ENCODE measurements at regions not wholly inside any gene's neighbourhood (a gene's known extent, or its start where the extent isn't known, plus 50 kb on each side); places are given as distances from the start of the nearest gene placed in this dataset.

DNA sequence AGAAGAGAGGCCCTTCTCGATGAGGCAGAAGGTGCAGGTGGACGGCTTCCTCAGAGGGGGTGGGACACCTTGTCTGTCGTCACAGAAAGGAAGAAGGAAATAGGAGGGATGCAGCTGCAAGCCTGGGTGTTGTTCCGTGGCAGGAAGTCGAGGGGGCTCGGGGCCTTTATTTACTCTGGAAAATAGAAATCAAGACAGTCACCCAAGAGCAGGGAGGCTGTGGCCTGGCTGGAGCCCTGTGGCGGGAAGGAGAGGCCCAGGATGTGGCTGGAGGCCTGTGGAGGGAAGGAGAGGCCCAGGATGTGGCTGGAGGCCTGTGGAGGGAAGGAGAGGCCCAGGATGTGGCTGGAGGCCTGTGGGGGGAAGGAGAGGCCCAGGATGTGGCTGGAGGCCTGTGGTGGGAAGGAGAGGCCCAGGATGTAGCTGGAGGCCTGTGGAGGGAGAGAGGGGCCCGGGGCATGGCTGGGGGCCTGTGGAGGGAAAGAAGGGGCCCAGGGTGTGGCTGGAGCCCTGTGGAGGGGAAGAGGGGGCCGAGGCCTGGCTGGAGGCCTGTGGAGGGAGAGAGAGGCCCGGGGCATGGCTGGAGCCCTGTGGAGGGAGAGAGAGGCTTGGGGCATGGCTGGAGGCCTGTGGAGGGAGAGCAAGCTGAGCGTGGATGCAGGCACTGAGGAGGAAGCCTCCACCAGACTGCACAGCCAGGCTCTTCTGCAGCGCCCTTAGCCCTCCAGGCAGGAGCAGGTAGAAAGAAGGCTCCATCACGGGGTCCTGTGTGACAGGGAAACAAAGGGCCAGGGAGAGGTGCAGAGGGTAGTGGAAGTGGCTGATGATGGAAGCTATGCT lies 97.3 kb upstream of the SFMBT2 start:
- DNase-seq = no peak

DNA sequence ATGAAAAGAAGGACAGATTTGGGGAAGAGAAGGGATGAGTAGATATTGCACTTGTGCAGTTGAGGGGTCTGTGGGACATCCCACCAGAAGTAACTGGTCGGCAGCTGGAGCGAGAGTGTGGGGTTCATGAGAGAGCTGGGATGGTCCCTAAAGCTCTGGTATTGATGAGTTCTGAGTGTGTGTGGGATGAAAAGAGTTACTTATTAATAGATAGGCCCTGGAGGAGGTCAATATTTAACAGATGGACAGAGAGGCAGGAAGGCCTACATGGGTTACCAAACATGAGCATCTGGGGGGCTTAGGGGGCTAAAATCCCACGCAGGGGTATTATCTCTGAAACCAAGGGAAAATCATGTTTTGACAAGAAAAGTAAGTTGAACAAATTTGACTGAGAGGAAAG lies 95.7 kb upstream of the SFMBT2 start:
- DNase-seq = no peak

DNA sequence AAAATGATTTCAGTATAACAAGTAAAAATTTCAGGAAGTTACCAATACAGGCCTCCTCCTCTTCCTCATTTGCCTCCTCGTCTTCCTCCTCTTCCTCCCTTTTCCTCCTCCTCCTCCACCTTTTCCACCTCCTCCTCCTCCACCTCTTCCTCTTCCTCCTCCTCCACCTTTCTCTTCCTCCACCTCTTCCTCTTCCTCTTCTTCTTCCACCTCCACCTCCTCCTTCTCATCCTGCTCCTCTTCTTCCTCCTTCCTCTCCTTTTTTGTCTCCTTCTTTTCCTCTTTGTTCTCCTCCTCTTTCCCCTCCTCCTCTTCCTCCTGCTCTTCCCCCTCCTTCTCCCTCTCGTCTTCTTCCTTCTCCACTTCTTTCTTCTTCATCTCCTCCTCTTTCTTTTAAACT lies 94.4 kb upstream of the SFMBT2 start:
- DNase-seq = no peak

DNA sequence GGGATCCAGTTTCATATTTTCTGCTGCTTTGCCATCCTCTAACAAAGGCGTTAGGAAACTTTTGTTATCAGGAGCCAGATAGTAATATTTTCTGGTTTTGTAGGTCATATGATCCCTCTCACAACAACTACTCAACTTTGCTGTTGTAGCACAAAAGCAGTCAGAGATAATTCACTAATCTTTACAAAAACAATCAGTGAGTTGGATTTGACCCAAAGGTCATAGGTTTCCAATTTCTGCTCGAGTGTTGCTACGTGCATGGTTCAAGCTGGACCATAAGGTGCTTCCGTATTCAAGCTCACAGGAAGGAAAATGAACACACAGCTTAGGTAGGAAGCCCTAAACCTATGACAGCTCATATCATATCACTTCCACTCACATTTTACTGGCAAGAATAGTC lies 92.4 kb upstream of the SFMBT2 start:
- no peak for DNase-seq

DNA sequence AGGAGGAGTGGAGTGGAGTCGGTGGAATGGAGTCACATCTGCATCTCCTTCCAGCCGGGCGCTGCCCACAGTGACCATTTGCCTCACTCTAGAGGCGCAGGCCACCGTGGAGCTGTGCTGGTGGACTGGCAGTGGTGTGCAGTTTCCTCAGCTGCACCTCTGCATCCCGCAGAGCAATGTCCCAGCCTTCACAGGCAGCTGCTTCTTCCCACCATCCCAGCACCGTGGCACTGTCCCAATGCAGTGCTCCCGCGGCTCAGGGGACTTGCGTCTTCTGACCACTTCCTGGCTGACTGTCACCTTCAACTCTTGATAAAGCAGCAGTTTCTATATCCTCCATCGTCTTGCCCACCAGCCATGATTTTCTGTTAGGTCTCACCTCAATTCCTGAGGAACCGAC lies 90.3 kb upstream of the SFMBT2 start:
- no peak for DNase-seq

DNA sequence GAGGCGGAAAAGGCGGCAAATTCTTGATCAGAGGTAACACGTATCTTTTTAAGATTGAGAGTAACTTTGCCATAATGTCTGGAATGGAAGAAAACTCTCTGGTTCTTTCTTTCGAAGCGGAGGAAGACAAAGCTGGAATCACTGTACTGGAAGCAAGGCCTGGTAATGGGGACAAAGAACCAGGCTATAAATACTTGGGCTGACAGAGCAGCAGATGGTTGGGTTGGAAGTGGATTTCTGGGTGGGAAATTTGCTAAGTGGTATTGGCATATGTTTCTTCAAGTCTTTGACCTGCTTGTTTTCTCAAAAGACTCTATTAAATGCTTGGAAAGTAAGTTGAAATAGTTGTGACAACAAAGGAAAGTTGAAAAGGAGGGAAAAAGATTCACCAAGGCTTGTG lies 87.3 kb upstream of the SFMBT2 start:
- no peak for DNase-seq

DNA sequence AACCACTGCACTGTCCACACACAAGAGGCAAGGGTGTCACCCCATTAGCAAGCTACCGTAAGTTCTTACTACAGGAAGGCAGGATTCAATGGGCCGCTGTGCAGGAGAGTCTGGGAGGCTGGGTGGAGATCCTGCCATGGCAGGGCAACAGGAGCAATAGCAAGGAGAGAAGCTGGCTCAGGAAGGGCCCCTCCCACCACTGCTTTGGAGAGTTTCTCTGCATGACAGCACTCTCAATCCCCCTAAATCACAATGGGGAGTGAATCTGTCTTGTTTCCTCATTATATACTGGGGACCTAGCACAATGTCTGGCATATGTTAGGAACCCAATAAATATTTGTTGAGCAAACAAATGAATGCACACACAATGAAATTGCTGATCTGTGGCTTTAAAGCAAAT lies 83.2 kb upstream of the SFMBT2 start:
- DNase-seq = no peak

DNA sequence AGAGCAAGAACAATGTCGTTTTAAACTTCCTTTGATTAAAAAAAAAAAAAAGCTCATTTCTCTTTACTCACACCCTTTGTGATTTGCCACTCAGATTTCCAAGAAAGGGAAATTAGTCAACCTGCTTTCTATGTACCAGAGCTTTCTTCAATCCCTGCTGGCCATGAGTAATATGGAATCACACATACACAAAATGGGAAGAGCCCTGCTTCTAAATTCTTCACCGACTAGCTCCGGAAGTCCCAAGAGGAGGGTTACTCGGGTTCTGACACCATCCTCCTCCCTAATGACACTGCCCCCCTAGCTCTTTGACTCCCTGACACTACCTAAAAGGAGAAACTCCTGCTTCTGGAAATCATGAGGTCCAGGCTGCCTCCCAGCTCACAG lies 81.8 kb upstream of the SFMBT2 start:
- DNase-seq = no peak

DNA sequence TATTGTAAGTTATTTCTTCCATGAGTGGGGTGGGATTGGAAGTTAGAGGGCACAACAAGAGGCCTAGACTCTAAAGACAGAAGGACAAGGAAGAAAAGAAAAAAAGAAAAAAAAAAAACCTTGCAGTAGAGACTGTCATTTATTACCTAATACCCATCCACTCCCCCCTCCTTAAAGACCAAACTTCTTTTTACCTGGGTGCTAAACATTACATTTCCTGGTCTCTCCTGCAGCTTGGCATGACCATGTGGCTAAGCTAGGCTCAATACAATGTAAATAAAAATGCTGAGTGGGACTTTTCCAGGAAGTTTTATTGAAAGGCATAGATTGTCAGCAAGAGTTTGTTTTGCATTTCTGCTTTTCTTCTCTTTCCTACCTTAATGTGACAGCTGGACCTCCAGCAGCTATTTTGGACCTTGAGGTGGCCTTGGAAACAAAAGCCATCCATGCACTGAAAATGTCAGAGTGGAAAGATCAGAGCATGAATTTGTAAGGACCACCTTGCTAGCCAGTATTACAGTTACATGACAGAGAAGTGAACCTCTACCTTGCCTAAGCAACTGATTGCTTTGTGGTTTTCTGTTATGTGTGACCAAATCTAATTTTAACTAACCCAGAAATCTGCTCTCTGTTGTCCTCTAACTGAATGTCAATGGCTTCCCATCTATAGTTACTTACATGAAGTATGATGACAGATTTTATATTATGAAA lies 81.3 kb upstream of the SFMBT2 start:
- DNase-seq = no peak

DNA sequence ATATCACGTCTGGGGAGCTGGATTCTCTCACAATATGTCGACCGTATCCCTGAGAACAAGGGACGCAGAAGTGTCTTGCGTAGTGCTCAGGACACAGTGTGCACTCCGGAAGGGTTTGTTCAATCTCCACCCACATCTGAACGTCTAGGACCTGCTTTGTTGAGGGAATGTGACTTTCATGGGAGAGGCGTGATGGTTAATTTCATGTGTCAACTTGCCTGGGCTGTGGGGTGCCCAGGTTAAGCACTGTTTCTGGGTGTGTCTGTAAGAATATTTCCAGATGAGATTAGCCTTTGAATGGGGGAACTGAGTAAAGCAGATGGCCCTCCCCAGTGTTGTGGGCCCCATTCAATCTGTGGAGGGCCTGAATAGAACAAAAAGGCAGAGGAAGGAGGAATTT lies 80.4 kb upstream of the SFMBT2 start:
- no peak for DNase-seq

DNA sequence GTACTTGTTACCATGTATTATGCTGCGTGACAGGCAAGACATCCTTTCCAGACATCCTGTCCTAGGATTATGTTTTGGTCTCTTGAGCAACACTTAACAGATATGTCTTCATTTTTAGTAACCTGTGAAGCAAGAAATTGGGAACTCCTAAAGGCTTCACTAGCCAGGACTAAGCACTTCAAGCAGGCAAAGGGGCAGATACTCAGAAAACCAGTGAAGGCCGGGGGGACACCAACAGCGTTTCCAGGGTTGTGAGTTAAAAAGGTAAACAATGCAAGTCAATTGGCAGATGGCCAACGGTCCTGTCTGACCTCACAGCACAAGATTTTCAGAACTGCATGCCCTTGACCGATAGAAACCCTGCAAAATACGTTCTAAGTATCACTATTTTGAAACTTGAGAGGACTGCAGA lies 77.6 kb upstream of the SFMBT2 start:
- no peak for DNase-seq

DNA sequence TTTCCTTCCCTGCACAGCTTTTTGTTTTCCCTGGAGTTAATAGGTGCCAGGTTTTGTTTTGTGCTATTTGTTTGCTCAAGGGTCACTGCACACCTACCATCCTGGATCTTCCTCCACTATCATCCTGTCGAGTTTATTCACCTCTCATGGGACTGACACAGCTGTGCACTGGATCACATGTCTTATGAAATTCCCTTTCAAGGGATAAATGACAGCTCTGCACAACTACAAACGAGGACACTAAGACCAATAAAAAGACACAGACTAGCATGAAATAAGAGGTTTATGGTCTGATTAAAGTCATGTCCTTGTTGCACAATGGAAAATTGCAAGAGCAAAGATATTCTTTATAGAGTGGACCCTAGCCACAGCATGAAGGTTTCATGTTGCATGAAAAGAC lies 76.7 kb upstream of the SFMBT2 start:
- DNase-seq = no peak

DNA sequence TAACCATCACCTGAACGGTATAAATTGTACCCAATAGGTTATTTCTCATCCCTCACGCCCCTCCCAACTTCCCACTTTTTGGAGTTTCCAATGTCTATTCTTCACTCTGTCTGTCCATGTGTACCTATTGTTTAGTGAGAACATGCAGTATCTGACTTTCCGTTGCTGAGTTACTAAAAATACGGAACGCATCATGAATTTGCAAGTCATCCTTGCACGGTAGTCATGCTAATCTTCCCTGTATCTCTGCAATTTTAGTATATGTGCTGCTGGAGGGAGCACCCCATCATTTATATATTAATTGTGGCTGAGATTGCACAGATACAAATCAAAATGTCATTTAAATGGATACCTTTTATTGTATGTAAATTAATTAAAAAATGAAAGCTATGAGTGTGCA lies 75.7 kb upstream of the SFMBT2 start:
- DNase-seq = no peak

DNA sequence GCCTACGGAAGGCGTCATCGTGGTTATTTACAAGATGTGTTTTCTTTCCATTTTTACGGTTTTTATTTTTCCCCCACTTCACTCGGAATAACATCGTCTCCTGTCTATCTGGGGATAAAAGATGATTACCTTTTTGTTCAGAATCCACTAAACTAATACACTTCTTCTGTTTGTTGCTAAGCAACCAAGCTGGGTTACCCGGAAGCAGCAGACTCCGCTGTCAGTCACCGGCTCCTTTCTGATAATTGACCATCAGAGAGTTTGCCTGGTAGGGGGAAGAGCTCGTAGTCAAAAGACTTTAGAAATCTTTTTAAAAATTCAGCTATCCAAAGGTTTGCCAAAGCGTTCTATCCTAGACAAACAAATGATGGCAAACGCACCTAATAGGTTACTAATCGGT lies 75.0 kb upstream of the SFMBT2 start:
- DNase-seq = no peak

DNA sequence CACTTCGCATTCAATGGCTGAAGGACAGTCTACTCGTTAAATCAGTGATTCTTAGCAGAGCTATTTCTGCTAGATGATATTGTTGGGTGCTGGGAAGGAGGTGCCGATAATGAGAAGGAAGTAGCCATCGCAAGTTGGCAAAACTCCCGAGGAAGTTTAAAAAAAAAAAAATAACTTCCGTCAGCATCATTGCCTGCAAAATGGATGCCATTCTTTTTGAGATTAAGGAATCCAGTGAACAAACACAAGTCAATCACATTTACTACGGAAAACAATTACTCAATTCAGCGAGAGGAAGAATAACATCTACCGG lies 74.4 kb upstream of the SFMBT2 start:
- DNase-seq = no peak

DNA sequence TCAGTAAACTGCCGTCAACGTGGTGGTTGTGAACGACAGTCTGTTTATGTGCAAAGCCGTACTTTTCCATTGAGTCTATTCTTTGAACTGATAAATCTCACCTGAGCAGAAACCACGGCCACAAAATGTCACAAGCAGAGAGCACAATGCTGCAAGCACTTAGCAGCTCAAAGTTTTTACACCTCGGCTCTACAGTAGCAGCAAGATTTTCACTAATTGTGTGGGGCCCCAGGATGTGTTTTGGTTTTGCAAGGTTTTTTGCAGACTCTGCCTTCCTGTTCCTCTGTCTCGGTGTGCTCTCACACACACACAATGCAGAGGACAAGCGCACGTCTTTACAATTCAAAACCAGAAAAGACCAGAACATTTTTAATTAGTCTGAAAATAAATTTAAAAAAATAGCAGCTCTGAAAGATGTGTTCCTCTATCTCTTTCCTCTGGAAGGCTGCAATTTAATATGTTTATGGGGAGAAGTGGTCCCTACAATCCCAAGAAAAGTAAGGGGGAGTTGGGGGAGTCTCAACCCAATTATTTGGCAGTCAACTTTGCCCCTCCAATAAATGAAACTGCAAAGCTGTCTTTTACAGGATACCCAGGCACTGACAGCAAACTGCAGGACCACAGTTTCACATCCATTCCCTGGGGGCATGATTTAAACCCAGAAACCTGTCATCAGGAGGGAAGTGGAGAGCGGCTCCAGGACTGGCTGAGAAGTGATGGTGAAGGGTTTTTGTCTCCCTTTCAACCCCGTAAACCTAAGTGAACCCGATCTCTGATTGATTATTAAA lies 73.8 kb upstream of the SFMBT2 start:
- peak; percentile 43 to 49 for DNase-seq

DNA sequence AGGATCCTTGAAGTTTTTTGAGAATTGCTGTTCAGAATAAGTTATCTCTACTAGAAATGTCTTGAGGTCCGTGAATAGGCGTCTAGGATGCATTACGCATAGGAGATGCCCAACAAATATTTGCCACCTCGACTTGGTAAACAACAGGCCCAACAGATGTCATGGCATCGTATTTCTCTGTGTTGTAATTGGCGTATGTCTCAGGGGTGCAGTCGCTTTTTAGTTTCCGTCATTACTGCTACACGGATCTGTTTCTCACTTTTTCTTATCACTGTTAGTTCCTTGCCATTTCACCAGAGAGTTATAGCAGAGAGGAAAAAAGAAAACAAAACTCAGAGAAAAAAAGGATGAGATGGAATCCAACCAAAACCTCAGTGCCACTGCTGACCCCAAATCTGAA lies 73.0 kb upstream of the SFMBT2 start:
- no peak for DNase-seq

DNA sequence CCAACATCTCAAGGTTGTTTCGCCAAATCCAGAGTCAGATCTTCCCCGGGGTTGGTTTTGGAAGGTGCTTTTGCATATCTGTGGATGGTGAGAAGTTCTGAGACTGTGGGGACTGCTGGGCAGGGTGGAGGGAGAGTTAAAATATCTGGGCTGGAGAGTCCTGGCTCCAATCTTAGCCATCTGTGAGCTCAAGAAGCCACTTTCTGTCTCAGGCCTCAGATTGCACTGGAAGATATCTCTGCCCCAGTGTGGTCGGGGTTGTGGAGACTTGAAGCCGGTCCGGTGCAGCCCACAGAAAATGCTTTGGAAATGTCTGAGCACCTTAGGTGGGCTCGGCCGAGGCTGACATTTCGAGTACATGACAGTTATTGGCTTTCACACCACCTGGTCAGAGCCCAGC lies 72.2 kb upstream of the SFMBT2 start:
- DNase-seq = no peak

DNA sequence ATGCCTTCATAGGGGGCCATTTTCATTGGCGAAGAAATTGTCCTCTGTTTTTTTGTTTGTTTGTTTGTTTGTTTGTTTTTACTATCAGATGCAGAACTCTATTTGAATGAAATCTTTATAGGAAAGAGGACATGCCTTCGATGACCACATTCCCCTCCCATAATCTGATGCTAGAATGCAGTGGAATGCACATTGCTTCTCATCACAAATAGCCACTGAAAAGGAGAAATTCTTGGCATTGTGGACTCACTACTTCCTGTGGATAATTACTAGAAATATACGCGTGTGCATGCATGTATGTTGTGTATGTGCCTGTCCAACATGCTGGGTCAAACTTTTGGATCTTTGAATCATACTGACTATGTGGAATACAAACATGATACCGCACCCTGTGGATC lies 70.5 kb upstream of the SFMBT2 start:
- DNase-seq = no peak

DNA sequence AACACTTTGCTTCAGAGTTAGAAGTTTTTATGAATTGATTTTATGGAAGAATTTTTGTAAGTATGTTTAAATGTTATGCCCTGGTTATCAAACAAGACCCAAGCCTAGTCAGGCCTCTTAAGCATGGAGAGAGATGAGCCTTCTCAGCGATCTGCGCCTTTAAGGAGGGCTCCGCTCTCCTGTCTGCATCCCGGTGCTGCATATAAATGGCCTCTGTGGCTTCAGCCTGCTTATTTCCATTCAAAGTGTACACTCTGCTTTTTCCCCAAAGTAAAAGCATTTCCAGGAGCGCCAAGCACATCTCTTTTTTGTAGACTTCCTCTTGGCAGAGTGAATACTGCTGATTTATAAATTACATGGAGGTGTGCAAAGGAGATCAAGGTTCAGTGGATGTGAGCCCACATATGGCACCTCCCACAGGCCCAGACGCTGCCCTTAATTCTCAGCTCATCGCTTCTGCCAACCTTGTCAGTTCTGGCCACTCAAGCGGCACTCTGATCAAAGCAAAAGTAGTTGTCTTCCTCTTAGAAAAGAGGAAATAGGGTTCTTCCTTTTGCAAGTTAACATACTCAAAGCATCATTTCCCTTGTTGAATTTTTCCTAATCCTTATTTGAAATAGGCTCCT lies 70.0 kb upstream of the SFMBT2 start:
- DNase-seq = no peak

DNA sequence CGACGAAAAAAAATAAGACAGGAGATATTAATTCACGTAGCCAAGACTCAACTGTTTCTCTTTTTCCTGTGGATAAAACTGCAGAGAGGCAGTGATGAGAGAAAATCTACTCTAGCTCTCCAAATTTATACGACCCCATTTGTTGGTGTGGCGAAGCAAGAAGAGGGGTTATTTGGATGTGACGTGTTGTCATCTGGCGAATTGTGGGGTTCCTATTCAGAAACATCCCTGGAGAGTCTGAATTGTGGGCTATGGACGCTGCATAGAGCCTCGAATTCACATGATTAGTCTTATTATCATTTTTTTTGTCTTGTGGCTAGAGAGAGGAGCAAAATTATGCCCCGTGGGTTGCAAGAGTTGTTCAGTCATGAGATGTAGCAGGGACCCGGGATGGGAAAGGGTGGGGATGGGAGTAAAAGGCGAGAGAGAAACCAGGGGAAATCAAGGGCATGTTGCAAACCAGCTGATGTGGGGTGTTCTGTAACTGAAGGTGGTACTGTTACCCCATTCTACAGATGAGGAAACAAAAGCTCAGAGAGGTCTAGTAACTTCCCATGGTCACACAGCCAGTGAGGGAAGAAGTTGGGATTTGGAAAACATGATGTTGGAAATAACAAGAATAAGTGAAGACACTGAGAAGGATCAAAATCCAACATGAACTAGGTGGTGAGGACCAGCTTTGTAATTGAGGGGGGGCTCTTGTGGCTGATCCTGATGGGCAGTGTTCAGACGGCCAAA lies 69.2 kb upstream of the SFMBT2 start:
- DNase-seq = no peak

DNA sequence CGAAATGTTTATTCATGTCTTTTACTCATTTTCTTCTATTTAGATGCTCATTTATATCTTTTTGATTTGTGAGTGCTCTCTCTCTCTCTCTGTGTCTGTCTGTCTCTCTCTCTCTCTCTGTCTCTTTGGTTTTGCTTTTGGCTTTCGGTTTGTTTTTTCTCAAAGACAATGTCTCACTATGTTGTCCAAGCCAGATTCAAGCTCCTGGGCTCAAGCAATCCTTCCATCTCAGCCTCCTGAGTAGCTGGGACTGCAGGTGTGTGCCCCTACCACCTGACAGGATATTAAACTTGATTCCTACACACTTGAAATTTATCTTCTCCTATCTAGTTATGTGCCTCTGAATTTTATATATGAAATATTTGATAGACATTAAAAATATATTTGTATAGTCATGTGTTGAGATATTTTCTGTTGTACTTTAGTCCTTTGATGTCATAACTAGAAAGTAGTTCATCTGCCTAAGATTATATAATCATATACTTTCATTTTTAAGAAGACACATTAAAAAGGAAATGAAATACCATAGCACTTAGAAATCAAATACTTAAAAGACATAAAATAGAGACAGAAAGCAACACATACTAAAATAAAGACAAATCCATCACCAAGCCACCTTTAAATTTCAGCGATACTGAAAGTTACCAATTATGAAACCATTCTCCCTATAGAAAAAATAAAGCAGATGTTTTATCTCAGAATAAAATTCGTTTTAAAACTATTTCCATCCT lies 68.1 kb upstream of the SFMBT2 start:
- DNase-seq = no peak

All from activated CD4-positive, alpha-beta T cell treated with anti-CD3 and anti-CD28 coated beads for 4 hours (primary cell).